ENCODE measurements at regions not wholly inside any gene's neighbourhood (a gene's known extent, or its start where the extent isn't known, plus 50 kb on each side); places are given as distances from the start of the nearest gene placed in this dataset.

DNA sequence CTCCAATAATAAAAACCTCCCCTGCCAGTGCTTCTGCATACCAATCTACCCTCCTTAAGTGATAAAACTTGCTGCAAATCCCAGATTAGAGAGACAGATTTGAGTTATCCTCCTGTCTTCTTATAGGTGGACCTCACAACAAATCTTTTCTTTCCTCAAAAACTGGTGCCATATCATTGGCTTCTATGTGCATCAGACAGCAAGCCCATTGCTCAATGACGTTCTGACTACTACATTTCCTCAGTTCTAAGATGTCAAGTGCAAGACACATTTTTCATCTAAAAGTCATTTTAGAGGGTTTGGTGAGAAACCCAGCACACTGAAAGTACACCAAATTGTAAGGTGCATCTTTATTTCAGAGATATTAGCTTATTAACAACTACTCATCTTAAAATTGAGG is 107.8 kb upstream of the VAV3 start:
- TF ChIP-seq, protein P1, sequence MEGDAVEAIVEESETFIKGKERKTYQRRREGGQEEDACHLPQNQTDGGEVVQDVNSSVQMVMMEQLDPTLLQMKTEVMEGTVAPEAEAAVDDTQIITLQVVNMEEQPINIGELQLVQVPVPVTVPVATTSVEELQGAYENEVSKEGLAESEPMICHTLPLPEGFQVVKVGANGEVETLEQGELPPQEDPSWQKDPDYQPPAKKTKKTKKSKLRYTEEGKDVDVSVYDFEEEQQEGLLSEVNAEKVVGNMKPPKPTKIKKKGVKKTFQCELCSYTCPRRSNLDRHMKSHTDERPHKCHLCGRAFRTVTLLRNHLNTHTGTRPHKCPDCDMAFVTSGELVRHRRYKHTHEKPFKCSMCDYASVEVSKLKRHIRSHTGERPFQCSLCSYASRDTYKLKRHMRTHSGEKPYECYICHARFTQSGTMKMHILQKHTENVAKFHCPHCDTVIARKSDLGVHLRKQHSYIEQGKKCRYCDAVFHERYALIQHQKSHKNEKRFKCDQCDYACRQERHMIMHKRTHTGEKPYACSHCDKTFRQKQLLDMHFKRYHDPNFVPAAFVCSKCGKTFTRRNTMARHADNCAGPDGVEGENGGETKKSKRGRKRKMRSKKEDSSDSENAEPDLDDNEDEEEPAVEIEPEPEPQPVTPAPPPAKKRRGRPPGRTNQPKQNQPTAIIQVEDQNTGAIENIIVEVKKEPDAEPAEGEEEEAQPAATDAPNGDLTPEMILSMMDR (IDR thresholded peaks at IDR 0.05), result no peak
- no peak for TF ChIP-seq POLR2A (IDR thresholded peaks at IDR 0.05)
- no peak for TF ChIP-seq POLR2AphosphoS5 (IDR thresholded peaks at IDR 0.05)
